Heart left ventricle (tissue), 16 donors: ENCODE measurements at regions not wholly inside any gene's neighbourhood (a gene's known extent, or its start where the extent isn't known, plus 50 kb on each side); places are given as distances from the start of the nearest gene placed in this dataset.
"Not testable (repeated sequence)": the region's sequence is repeated elsewhere in the genome, so short reads cannot be mapped to it uniquely, and the experiment has no call there.

Source experiments
- ATAC-seq, 4 donors: fragments of 200-7000 bp; cut with Tn5 transposase; one replicate each; pipeline ENCODE4 v1.9.1; 2020 to 2022; ENCODE audit warnings: moderate library complexity in 4 of 4, mild to moderate bottlenecking in 3 of 4, moderate number of reproducible peaks in 1 of 4
- DNase-seq, 5 donors: peaks; one replicate each; pipeline ENCODE4 v3.0.0-alpha.2; 2020
- H3K27ac ChIP-seq, 12 donors: fragments of 200-600 bp; sonication (generic) in 4 of 12; one replicate each; pipeline versions ENCODE4 v1.5.0 to v1.8.0; 2016 to 2022; ENCODE audit warnings: mild to moderate bottlenecking in 2 of 12
- H3K27me3 ChIP-seq, 9 donors: fragments of 200-600 bp; sonication (generic) in 2 of 9; one replicate each; pipeline versions ENCODE4 v1.5.1 to v1.8.0; 2016 to 2022; ENCODE audit warnings: mild to moderate bottlenecking in 3 of 9
- H3K36me3 ChIP-seq, 9 donors: fragments of 200-600 bp; sonication (generic) in 2 of 9; one replicate each; pipeline versions ENCODE4 v1.5.0 to v1.8.0; 2018 to 2022; ENCODE audit warnings: mild to moderate bottlenecking in 2 of 9
- H3K4me1 ChIP-seq, 12 donors: fragments of 200-600 bp; sonication (generic) in 4 of 12; one replicate each; pipeline versions ENCODE4 v1.5.0 to v1.8.0; 2016 to 2022; ENCODE audit warnings: mild to moderate bottlenecking in 3 of 12
- H3K4me3 ChIP-seq, 12 donors: fragments of 200-600 bp; sonication (generic) in 4 of 12; one replicate each; pipeline versions ENCODE4 v1.5.0 to v1.8.0; 2017 to 2022; ENCODE audit warnings: mild to moderate bottlenecking in 9 of 12, moderate library complexity in 4 of 12
- H3K9me3 ChIP-seq, 12 donors: fragments of 200-600 bp; sonication (generic) in 4 of 12; one replicate each; pipeline versions ENCODE4 v1.5.0 to v1.8.0; 2016 to 2022; ENCODE audit warnings: mild to moderate bottlenecking in 1 of 12
- CTCF ChIP-seq, 12 donors: fragments of 200-600 bp; sonication (generic) in 4 of 12; IDR thresholded peaks; one replicate each; pipeline versions ENCODE4 v1.5.0 to v1.8.0; 2018 to 2022; ENCODE audit warnings: antibody characterized with exemption in 12 of 12, mild to moderate bottlenecking in 5 of 12
- POLR2A ChIP-seq, 2 donors: fragments of 450-650 bp; IDR thresholded peaks; one replicate each; pipeline ENCODE4 v1.6.1; 2017; ENCODE audit warnings: antibody characterized with exemption in 2 of 2, mild to moderate bottlenecking in 2 of 2, moderate library complexity in 2 of 2
- WGBS, 4 donors: extraction: QIAGEN DNeasy Blood & Tissue Kit in 2 of 4; methylation state at CpG; one replicate each; pipeline versions ENCODE4 v1.1.5 to v1.1.7; 2013 to 2018; 5-methylcytosine and 5-hydroxymethylcytosine counted together
- intact Hi-C, 10 donors: fragments of 100-400 bp; cut with DNase I; formaldehyde crosslinking; loops; one replicate each; pipeline versions ENCODE4 v1.11.1 to v1.14.2; 2022
- donor health status: ischemic (EF 13 %, LVEDD 7.1; RV severe dilation, severe dysfunction).
- donor health status: healthy with polysubstance abuse.
- donor health status: DM: no; HTN: yes; CAD: no.
- donor health status: DM: no; HTN: no; CAD: no.
- donor health status: ischemic (EF 25% LVEDD 6.9; RV normal size, moderate dysfunction).
- donor health status: ischemic (EF 25% LVEDD 5.7; RV mildly dilated, moderate dysfunction).
- donor health status: healthy.
- donor health status: DM: yes; HTN: yes; CAD: no.
- donor health status: ischemic (EF 35%, LVEDD 5.7; RV mildly dilated, moderate dysfunction).
- donor health status: nonischemic (EF 11% LVEDD 7.7; RV severe dilation, severe dysfunction).
- donor health status: DM: yes; HTN: yes; CAD: no.
- donor health status: PGD.
- donor health status: ischemic (EF 29% LVEDD 5.4; RV normal size, mild dysfunction).
- donor health status: nonischemic (EF 23%, LVEDD 6.1; RV moderate dilation, normal function).

- WGBS, 4 donors = 59 to 86% (median 75%) methylated on average over 3 of the region's 3 CpGs
- no peak overlapping the region for H3K27ac ChIP-seq
- no peaks in the 10 kb centered on the region for H3K36me3 ChIP-seq
- ATAC-seq = no peak
- intact Hi-C loops = no loop called here
- no peaks in the 10 kb centered on the region for H3K27me3 ChIP-seq
- no peaks in the 10 kb centered on the region for H3K4me1 ChIP-seq
- no peak overlapping the region for H3K4me3 ChIP-seq
- peaks cover 0 to 32% (median 0%) of the 10 kb centered on the region in 12 donors for H3K9me3 ChIP-seq
- no peak for DNase-seq
- TF ChIP-seq POLR2A (IDR thresholded peaks at IDR 0.05) = no peak
- TF ChIP-seq CTCF (IDR thresholded peaks at IDR 0.05) = no peak
Observed at GRCh38 chrX:76617020-76617419, 189.5 kb downstream of the MAGEE1 start.

GRCh38 chrX:76643590-76643989, 216.1 kb downstream of the MAGEE1 start:
- no peaks in the 10 kb centered on the region for H3K4me1 ChIP-seq
- no peaks in the 10 kb centered on the region for H3K36me3 ChIP-seq
- H3K4me3 ChIP-seq = no peak overlapping the region
- intact Hi-C loops = no loop called here
- H3K27ac ChIP-seq = no peak overlapping the region
- no peaks in the 10 kb centered on the region for H3K27me3 ChIP-seq
- TF ChIP-seq CTCF (IDR thresholded peaks at IDR 0.05) (no peak), POLR2A (IDR thresholded peaks at IDR 0.05) (no peak)
- no peak for ATAC-seq
- peaks cover 0 to 26% (median 0%) of the 10 kb centered on the region in 12 donors for H3K9me3 ChIP-seq
- DNase-seq = no peak
- 15 to 40% (median 29%) methylated on average over 2 of the region's 2 CpGs for WGBS, 4 donors

- H3K27ac ChIP-seq, ATAC-seq, H3K4me1 ChIP-seq, intact Hi-C loops, H3K36me3 ChIP-seq, H3K27me3 ChIP-seq, H3K9me3 ChIP-seq, DNase-seq, H3K4me3 ChIP-seq: not testable (repeated sequence)
- 30 to 50% (median 43%) methylated on average over 3 of the region's 3 CpGs for WGBS, 4 donors
Observed at GRCh38 chrX:76651369-76651768, 223.9 kb downstream of the MAGEE1 start.

DNA sequence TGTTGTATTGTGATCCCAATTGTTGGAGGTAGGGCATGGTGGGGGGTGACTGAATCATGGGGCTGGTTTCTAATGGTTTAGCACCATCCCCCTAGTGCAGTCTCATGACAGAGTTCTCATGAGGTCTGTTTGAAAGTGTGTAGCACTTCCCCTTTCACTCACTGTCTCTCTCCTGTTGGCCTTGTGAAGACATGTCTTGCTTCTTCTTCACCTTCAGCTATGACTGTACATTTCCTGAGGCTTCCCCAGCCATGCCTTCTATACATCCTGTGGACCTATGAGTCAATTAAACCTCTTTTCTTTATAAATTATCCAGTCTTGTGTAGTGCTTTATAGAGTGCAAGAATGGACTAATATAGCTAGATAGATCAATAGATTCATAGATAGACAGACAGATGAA, 230.0 kb downstream of the MAGEE1 start:
- no peak for ATAC-seq
- Histone ChIP-seq H3K9me3 (peaks cover 0 to 18% (median 0%) of the 10 kb centered on the region in 12 donors), H3K27ac (no peak overlapping the region), H3K4me1 (no peaks in the 10 kb centered on the region), H3K27me3 (no peaks in the 10 kb centered on the region), H3K36me3 (no peaks in the 10 kb centered on the region), H3K4me3 (no peak overlapping the region)
- no peak for DNase-seq
- TF ChIP-seq CTCF (IDR thresholded peaks at IDR 0.05) (no peak), POLR2A (IDR thresholded peaks at IDR 0.05) (no peak)
- intact Hi-C loops = no loop called here
